GM19324 (cell line): ENCODE measurements at regions not wholly inside any gene's neighbourhood (a gene's known extent, or its start where the extent isn't known, plus 50 kb on each side); places are given as distances from the start of the nearest gene placed in this dataset.

ENCODE experiments used
- ATAC-seq: cut with Tn5 transposase; IDR thresholded peaks from one replicate; pipeline ENCODE4 v1.9.1; 2021; ENCODE audit warnings: mild to moderate bottlenecking, moderate library complexity; ENCODE audit not compliant: unreplicated experiment, low FRiP score

DNA sequence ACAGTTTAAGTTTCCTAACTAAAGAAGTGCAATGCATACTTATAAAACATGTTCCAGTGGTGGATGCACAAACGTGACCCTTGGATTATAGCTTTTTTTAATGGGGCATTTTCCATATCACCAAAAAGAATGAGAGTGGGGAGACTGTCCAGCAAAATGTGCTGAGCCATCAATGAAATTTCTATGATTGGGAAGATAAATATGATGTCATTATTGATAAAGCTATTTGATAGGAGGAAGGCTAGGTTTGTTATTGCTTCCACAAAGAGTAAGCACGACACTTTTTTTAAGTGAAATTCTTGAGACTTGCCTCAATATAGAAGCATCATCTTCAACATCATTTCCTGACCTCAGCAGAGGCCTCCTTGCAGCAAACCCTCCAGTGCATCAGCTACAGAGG lies 174.6 kb upstream of the CLEC14A start:
- no peak for ATAC-seq

DNA sequence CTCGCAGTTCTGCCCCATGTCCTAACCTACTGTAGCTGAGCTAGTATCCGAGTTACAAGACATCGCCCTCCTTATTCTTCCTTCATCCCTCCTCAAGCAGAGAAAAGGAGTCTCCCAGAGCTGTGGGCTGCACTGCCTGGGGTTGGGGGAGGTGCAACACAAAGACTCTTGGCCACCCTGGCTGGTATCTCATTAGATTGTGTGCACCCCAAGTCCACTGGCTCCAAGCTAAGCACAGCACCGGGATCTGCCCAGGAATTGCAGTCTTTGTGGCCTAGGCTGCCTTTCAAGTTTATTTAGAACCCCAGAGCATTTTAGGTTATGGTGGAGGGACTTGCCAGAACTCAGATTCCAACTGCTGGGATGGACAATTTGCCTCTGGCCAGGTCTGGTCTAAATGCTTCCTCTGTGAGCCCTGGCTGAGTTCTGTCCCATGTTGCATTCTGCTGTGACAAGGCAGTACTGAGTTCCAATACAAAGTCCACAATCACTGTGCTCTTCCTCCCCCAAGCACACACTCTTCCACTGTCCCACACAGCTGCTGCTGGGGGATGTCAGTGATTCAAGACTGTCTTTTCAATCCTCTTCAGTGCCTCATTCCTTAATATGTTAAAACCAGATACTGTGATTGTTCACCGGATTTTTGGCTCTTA lies 169.6 kb upstream of the CLEC14A start:
- no peak for ATAC-seq

DNA sequence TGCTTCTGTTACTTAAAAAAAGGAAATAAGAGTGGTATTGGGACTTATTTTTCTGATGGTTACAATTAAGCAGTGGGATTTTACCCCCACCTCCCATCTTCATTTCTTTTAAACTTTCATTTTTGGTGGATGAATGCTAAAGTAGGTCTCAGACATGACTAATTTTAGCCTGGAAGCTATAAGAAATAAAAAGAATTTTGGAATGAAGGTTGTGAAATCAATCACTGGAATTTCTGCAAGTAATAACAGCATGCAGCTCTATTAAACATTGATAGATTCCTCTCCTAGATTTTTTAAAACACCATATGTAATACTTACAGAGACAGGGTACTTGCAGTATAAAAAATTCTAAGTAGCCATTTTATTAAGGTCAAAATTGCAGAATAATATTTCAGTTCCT lies 164.2 kb upstream of the CLEC14A start:
- no peak for ATAC-seq

DNA sequence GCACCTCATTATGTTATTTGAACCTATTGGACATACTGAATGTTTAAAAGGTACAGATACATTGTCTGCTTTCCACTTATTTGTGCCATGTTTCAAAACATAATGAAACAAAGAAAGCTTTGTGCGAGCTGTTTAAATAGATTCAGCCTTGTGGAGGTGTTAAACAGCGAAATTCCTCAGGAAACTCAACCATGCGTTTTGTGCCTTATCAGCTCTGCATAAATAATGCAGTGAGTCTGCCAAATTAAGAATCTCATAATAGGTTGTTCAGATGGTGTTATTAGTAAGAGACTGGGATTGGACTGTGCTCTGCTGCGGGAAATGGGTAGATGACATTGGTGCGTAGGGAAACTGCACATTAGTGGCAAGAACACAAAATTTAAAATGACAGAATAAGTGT lies 163.7 kb upstream of the CLEC14A start:
- no peak for ATAC-seq

DNA sequence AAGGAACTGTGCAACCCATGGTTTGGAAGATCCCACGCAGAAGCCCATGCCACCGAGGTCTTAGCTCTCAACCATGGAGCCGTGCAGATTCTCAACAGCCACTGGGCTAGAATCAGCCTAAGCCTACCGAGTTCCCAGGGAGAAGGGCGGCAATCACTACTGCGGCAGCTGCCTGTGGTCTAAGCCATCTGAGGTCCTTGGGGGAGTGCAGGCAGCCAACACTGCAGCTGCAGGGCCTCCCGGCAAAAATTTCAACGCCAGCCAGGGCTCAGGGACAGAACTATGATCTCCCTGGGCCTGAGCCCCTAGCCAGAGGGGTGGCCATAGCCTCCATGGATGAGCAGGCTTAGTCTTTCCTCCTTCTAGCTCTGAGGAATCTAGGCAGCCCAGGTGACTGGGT lies 156.8 kb upstream of the CLEC14A start:
- ATAC-seq: no peak

DNA sequence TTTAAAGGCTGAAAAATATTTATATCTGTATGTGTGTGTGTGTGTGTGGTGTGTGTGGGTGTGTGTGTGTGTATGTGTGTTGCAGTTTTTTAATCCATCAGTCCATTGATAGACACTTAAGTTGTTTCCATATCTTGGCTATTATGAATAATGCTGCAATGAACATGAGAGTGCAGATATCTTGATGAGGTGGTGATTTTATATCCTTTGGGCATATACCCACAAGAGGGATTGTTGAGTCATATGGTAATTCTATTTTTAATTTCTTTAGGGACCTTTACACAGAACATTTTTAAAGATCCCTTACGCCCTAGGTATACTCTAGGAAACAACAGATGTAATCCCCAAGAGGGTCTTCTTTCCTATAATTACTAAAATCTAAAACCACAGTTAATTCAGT lies 154.5 kb upstream of the CLEC14A start:
- no peak for ATAC-seq

DNA sequence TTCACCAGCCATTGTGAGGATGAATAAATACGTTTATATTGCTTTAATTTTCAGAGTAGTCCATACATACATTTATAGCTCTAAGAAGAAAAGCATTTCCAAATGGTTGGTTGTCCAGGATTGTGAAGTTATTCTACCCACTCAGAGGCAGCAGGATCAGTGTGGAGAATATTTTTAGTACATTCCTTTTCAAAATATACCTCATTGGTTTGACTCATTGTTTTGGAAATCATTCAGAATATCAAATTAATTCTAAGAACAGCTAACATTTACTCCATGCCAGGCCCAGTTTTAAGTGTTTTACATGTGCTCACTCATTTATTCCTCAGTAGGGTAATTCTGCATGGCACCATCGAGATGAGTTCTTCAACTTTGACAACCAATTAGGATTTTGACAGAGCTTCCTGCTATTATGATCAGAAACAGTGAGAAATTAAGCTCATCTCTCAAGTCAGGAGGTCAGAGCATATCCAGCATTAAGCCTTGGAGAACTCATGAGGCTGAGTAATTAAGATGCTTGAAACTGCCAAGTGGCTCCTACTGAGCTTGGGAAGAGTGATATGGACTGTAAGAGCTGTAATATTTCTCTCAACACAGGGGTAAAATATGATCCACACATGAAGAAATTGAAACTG lies 153.3 kb upstream of the CLEC14A start:
- no peak for ATAC-seq

DNA sequence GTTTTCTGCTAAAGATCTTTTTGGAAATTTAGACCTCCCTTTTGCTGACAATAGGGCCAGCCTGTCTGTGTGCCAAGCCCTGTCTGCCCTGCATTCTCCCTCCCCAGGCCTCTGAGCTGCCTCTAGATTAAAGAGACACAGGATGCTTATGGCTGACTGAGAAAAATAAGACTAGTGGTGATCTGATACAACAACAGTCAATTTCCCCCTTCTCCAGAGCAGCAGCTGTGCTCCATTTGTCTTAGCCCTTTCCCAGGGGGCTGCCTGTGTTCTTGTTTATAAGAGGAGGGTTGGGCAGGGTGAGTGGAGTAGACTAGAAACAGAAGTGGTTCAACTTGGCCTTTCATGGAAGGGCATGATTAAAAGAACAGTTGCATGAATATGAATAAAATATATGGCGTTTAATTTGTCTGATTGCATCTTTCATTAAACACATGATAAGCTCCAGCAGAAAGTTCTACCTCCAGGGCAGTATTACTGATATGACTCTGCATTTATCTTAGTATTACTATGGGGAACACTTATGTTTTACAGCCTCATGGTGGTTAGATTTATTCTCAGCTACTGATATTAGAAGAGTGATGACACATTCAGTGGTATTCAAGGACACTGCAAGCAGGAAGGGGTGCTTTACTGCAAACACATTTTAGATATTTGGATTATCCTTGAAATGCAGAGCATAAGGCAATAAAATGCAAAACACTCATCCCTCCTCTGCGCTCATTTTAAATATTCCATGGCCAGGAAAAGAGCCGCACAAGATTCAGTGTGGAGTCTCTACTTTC lies 150.2 kb upstream of the CLEC14A start:
- ATAC-seq: no peak

DNA sequence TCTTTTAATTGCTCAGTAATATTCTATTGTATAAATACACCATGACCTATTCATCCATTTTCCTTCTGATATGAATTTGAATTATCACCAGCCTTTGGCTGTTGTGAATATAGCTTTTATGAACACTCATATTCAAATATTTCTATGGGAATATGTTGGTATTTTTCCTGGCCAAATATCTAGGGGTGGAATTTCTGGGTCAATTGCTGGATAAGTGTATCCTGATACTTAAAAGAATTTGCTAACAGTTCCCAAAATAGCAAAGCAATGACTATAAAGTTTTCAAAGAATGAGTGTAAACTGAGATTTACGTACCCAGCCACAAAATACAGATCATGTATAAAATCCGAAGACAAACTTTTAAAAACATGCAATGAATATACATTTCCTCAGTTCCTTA lies 148.7 kb upstream of the CLEC14A start:
- no peak for ATAC-seq

DNA sequence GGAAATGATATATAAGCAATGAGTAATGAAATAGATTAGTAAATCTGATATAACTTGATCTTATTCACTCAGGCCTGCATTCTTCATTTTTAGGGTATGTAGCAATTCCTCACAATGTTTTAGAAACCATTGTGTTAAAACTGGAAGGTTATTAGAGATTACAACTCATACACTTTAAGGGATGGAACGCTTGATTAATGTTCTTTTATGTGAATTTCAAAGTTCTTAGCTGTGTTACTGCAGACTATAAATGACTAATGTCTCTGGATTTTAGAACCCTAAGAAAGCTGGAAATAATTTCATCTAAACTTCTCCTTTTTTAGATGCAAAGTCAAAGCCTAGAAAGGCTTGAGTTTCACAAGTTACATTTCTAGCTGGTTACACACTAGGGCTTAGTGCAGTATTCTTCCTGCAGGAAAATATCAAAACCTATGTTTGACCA lies 148.2 kb upstream of the CLEC14A start:
- no peak for ATAC-seq

DNA sequence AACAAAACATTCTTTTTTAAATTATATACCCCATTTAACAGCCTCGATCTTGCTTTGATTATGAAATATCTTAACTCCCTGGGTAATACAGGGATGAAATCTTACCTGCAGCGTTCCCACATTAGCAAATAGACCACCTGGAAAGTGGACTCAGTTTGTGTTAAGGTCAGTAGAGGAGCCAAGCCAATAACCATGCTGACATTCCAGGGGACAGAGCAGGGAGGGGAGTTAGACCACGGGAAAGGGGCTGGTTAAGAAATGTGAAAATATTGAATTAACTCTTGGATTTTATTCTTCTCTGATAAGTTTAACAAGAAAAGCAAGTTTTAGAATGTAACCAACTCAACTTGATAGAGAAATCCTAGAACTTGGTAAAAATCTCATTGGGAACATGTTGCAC lies 144.9 kb upstream of the CLEC14A start:
- no peak for ATAC-seq

DNA sequence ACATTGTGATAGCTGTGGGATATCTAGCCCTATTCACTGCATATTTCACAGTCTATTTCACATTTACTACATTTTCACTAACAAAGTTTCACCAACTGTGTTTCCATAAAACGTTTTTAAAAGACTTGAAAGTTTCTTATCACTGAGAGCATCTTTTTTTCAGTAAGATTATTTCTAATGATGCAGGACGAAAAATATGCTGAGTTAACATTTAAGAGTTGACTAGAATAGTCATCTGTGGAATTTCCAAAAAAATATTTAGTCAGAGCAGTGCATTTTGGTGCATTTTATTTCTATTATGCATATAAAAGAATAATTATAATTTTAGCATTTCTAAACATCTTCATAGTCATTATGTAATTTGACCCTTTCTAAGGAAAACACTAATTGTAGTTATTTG lies 143.8 kb upstream of the CLEC14A start:
- ATAC-seq: no peak

DNA sequence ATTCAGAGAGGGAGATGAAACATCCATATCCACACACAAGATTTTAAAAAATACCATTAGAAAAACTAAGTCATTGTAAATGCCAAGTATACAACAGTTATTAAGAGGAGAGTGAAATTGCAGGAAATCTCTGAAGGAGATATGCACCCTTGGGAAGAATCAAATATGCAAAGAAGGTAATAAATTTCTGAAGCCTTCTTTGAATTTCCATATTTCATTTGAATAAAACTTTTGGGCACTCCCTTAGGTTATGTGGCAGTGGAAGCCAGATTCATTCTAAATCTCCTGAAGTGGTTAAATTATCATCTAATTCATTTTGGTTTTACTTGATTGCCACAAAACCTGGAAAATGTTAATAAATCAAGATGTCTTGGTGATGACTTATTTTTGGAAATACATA lies 138.9 kb upstream of the CLEC14A start:
- ATAC-seq: no peak

DNA sequence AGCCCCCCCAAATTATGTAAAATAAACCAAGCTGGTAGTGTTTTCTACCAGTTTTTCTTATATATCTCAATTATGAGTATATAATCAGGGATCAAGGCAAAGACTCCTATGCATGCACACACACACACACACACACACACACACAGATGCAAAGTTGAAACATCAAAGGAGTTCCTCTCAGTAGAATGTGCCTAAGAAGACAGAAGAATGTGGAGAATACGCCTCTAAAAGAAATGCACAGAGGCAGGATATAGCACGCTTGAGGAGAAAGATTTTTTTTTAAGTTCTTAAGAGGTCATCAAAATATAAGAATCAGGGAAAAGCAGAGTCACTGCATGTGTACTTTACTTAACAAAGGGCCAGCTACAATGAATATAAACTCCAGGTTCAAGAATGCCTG lies 138.2 kb upstream of the CLEC14A start:
- ATAC-seq: no peak

DNA sequence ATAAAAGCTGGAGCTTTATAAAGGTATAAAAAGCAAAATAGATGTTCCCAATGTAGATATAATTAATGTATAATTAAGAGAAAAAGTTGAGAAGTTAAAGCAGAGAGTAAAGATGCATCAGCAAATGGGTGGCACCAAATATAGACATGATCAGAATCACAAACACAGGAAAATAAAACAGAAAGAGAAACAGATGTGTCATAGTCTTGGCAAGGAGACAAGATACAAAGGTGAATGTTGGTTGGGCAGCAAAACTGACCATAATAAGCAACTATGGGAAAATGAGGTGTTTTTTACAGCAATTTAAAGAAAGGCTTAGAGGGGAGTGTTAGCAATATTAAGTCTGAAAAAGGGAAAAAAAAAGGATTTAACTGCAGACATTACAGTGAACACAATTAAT lies 135.4 kb upstream of the CLEC14A start:
- ATAC-seq: no peak

DNA sequence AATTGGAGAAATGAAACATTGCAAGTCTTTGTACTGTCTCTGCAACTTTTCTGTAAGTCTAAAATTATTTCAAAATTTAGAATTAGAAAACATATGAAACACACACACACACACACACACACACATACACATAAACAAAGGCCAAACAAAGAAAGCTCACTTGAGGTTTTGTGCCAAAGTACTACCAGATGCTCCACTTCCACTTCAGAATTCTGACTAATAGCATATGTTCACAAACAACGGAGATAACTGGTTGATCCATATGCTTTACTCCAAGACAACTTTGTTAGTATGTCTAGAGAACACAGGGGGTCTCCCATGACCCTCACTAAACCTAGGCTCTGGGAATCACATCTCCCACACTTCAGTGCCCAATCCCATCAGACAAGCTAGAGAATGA lies 133.8 kb upstream of the CLEC14A start:
- ATAC-seq: no peak

DNA sequence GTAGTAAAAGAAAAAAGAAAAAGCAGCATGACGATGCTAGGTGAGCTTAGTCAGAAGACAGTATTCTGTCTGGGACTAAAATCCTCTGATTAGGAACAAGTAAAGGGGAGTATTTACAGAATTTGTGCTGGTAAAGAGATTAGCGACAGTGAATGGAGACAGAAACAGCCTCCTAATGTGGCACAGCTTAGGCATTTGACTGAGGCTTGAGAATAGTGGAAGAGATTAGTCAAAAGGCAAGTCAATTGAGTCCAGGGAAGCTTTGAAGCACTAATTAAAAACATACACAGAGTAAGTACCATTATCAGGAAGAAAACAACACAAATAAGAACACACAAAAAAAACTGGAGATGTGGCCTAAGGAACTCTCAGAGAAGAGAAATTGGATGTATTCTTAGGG lies 131.9 kb upstream of the CLEC14A start:
- no peak for ATAC-seq

DNA sequence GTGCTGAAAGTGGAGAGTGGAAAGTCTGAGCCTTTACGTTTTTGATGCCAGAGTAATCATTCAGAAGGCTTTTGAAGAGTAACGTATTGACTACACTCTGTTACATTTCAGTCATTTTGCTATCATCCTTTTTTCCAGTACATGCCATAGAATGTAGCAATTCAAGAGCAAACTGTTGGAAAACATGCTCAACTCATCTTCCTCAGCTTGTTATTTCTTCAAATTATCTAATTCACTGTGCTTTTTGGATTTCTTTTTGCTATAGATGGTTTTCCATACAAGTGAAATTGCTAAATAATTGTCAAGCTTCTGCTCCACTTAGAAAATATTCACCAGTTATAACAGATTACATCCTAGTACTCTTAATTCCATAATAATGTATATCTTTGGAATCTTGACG lies 129.9 kb upstream of the CLEC14A start:
- ATAC-seq: no peak

DNA sequence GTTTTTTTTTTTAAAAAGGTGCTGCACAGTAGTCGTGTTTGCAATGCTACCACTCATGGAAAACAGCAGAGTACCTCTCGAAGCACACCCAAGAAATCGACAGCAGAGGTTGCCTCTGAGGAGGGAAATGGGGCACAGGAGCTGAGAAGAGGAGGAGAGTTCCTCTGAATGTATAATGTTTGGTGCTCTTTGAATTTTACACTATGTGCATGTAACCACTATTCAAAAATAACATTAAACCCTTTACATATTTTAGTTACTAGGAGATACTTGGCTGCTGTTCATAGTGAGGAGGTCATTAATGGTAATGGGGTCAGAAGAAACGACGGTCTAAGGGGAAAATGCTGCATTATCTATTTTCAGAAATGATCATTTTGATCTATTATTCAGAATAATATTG lies 129.4 kb upstream of the CLEC14A start:
- ATAC-seq: no peak

DNA sequence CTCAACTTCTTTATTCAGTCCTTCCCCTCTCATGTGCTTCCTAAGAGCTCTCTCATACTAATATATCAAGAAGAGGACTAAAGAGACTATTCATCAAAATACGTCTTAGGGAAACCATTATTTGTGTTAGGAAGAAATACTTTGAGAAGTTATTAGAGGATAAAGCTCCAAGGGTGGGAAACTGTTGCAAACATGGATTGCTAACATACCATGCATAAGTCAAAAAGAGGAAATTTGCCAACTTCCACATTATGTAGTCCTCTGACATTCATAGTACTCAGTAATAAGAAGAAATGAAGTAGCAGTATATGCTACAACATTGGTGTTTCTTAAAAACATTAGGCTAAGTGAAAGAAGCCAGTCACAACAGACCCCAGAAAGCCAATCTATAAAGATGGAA lies 128.8 kb upstream of the CLEC14A start:
- no peak for ATAC-seq

DNA sequence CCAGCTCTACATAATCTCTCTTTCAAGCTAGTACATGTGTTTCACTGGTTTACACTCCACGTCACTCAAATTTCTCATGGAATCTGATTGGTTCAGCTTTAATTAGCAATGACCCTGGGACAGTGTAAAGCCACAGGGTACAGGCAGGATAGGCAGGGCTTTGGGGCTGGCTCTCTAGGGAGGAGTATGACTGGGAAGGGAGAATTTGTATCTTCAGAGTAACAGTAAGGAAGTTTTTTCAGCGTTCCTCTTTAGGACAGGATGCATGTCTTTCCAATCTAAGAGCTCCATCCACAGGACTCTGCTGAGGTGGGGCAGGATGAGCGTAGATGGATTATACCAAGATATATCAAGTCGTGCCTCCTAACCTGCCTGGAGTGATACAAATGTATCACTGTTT lies 112.0 kb upstream of the CLEC14A start:
- no peak for ATAC-seq

DNA sequence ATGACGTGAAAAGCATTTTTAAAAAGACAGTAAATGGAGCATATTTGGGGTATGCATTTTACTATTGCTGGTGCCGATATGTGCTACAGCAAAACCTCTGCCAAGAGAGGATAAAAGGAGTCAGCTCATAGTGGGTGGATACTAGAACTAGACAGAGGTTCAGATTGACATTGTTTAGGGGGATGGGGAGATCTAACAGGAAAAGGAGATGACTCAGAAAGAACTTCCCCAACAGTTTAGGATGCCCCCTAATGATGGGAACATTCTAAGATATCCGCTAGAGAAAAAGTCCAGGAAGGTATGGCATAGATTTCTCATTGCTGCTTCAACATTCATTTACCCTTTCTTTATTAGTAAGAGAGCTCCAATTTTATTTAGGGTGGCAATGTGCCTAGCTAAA lies 110.5 kb upstream of the CLEC14A start:
- no peak for ATAC-seq
